Gastrocnemius medialis (tissue), 4 donors: ENCODE measurements at regions not wholly inside any gene's neighbourhood (a gene's known extent, or its start where the extent isn't known, plus 50 kb on each side); places are given as distances from the start of the nearest gene placed in this dataset.

ENCODE experiments used
- CTCF ChIP-seq, 5 experiments: fragments of 450-650 bp in 3 of 5; fragments of 200-600 bp in 2 of 5; sonication (generic) in 2 of 5; IDR thresholded peaks in 4 of 5; conservative IDR thresholded peaks in 1 of 5; 1 replicate in 4 of 5; 2 replicates in 1 of 5; pipeline ENCODE4 v1.5.1; 2016 to 2019; ENCODE audit warnings: antibody characterized with exemption in 5 of 5, mild to moderate bottlenecking in 3 of 5, moderate library complexity in 3 of 5
- POLR2A ChIP-seq, 2 donors: fragments of 450-650 bp; IDR thresholded peaks; one replicate each; pipeline ENCODE4 v1.6.1; 2017; ENCODE audit warnings: antibody characterized with exemption in 2 of 2, mild to moderate bottlenecking in 2 of 2, moderate library complexity in 2 of 2

- TF ChIP-seq CTCF (IDR thresholded peaks at IDR 0.05 in 4 of 5, conservative IDR thresholded peaks at IDR 0.05 in 1 of 5): no peak
- no peak for TF ChIP-seq POLR2A (IDR thresholded peaks at IDR 0.05)
These were observed 145.6 kb upstream of the TMCO5A start for GRCh38 chr15:37788767-37789396.
